Stimulated activated naive CD8-positive, alpha-beta T cell treated with anti-CD3 and anti-CD28 coated beads, Interleukin-15, Interleukin-2, amounts not matched to agents 100 U/mL and 50 U/mL, for 24 hours (primary cell): ENCODE measurements at regions not wholly inside any gene's neighbourhood (a gene's known extent, or its start where the extent isn't known, plus 50 kb on each side); places are given as distances from the start of the nearest gene placed in this dataset.

Experiments used
- ATAC-seq: fragments of 150-1000 bp; cut with Tn5 transposase; one replicate; pipeline ENCODE4 v1.10.0; 2021
- DNase-seq: peaks from one replicate; pipeline ENCODE4 v3.0.0; 2021

- no peak for ATAC-seq
- DNase-seq = no peak
Observed at GRCh38 chr3:135310317-135310716, 515.3 kb downstream of the EPHB1 start.

GRCh38 chr3:135311699-135312098, 516.6 kb downstream of the EPHB1 start:
- DNase-seq (no peak), ATAC-seq (no peak)

- ATAC-seq (no peak), DNase-seq (no peak)
Observed at GRCh38 chr3:135314237-135314636, 519.2 kb downstream of the EPHB1 start.

GRCh38 chr3:135324301-135324700, 529.2 kb downstream of the EPHB1 start:
- ATAC-seq (no peak), DNase-seq (no peak)

GRCh38 chr3:135325096-135325495, 530.0 kb downstream of the EPHB1 start:
- DNase-seq = no peak

GRCh38 chr3:135325726-135326235, 530.7 kb downstream of the EPHB1 start:
- ATAC-seq (no peak), DNase-seq (no peak)

More at GRCh38 chr3:135325096-135325495, 530.0 kb downstream of the EPHB1 start:
- no peak for ATAC-seq

GRCh38 chr3:135326851-135327250, 531.8 kb downstream of the EPHB1 start:
- no peak for ATAC-seq
- DNase-seq = no peak

- no peak for ATAC-seq
- DNase-seq = no peak
Observed at GRCh38 chr3:135328036-135328435, 533.0 kb downstream of the EPHB1 start.

GRCh38 chr3:135329479-135329878, 534.4 kb downstream of the EPHB1 start:
- no peak for ATAC-seq
- DNase-seq = no peak

- DNase-seq (no peak), ATAC-seq (no peak)
Observed at GRCh38 chr3:135337192-135337591, 542.1 kb downstream of the EPHB1 start.

- DNase-seq (no peak), ATAC-seq (no peak)
Observed at GRCh38 chr3:135348690-135349089, 553.6 kb downstream of the EPHB1 start.

GRCh38 chr3:135349254-135349948, 554.3 kb downstream of the EPHB1 start:
- DNase-seq = no peak

GRCh38 chr3:135352213-135352612, 557.2 kb downstream of the EPHB1 start:
- DNase-seq (no peak), ATAC-seq (no peak)

More at GRCh38 chr3:135349254-135349948, 554.3 kb downstream of the EPHB1 start:
- no peak for ATAC-seq

- ATAC-seq (no peak), DNase-seq (no peak)
Observed at GRCh38 chr3:135362889-135363288, 567.8 kb downstream of the EPHB1 start.

GRCh38 chr3:135364676-135365075, 569.6 kb downstream of the EPHB1 start:
- DNase-seq = no peak
- ATAC-seq = no peak

- DNase-seq (no peak), ATAC-seq (no peak)
Observed at GRCh38 chr3:135366816-135367215, 571.8 kb downstream of the EPHB1 start.

GRCh38 chr3:135368316-135368715, 573.3 kb downstream of the EPHB1 start:
- no peak for DNase-seq
- no peak for ATAC-seq

- no peak for DNase-seq
- no peak for ATAC-seq
Observed at GRCh38 chr3:135368781-135369180, 573.7 kb downstream of the EPHB1 start.

- ATAC-seq (no peak), DNase-seq (no peak)
Observed at GRCh38 chr3:135374571-135374970, 579.5 kb downstream of the EPHB1 start.

GRCh38 chr3:135382188-135382587, 583.3 kb upstream of the PPP2R3A start:
- DNase-seq = no peak
- ATAC-seq = no peak

GRCh38 chr3:135382621-135383020, 582.9 kb upstream of the PPP2R3A start:
- ATAC-seq = no peak

GRCh38 chr3:135383301-135383700, 582.2 kb upstream of the PPP2R3A start:
- DNase-seq (no peak), ATAC-seq (no peak)

More at GRCh38 chr3:135382621-135383020, 582.9 kb upstream of the PPP2R3A start:
- no peak for DNase-seq

GRCh38 chr3:135392151-135392550, 573.4 kb upstream of the PPP2R3A start:
- ATAC-seq (no peak), DNase-seq (no peak)

- DNase-seq (no peak), ATAC-seq (no peak)
Observed at GRCh38 chr3:135393159-135393558, 572.4 kb upstream of the PPP2R3A start.
